ENCODE measurements at regions not wholly inside any gene's neighbourhood (a gene's known extent, or its start where the extent isn't known, plus 50 kb on each side); places are given as distances from the start of the nearest gene placed in this dataset.

- no peak for TF ChIP-seq POLR2A (IDR thresholded peaks at IDR 0.05)
- TF ChIP-seq CTCF (IDR thresholded peaks at IDR 0.05), result no peak
These were observed 423.0 kb downstream of the IRS2 start for GRCh38 chr13:109363431-109363830.
